ENCODE measurements at regions not wholly inside any gene's neighbourhood (a gene's known extent, or its start where the extent isn't known, plus 50 kb on each side); places are given as distances from the start of the nearest gene placed in this dataset.

GRCh38 chr2:103484906-103485305 lies 723.1 kb downstream of the TMEM182 start:
- Histone ChIP-seq H3K4me1 (replicated peaks in 1 of 2) (no peaks in the 10 kb centered on the region), H3K4me3 (no peak overlapping the region), H3K27ac (no peak overlapping the region)
- in situ Hi-C loops (cut with MboI; ENCODE audit: low pct_unique_long_range_greater_than_20kb in 2 of 9, low sequenced_read_pairs in 9 of 9, unreplicated experiment in 9 of 9), result no loop called here
- no peak for ATAC-seq (replicated peaks in 6 of 8)
- 0 to 100% (median 86%) methylated on average over 1 of the region's 1 CpG; no CpG with 5 or more reads in 4 of the 10 experiments for WGBS, 10 experiments

- in situ Hi-C loops (cut with MboI; ENCODE audit: low pct_unique_long_range_greater_than_20kb in 2 of 9, low sequenced_read_pairs in 9 of 9, unreplicated experiment in 9 of 9), result no loop called here
Observed at GRCh38 chr2:103496850-103497249, 735.0 kb downstream of the TMEM182 start.

GRCh38 chr2:103506812-103507211 lies 745.0 kb downstream of the TMEM182 start:
- Histone ChIP-seq H3K4me1 (replicated peaks in 1 of 2) (no peaks in the 10 kb centered on the region), H3K27ac (no peak overlapping the region), H3K4me3 (no peak overlapping the region)
- no peak for ATAC-seq (replicated peaks in 6 of 8)
- in situ Hi-C loops (cut with MboI; ENCODE audit: low pct_unique_long_range_greater_than_20kb in 2 of 9, low sequenced_read_pairs in 9 of 9, unreplicated experiment in 9 of 9), result no loop called here
- 0 to 100% (median 89%) methylated on average over 1 to 4 of the region's 4 CpGs; no CpG with 5 or more reads in 2 of the 10 experiments for WGBS, 10 experiments

More at GRCh38 chr2:103496850-103497249, 735.0 kb downstream of the TMEM182 start:
- no peak for ATAC-seq (replicated peaks in 6 of 8)
- H3K4me1 ChIP-seq (replicated peaks in 1 of 2), result no peaks in the 10 kb centered on the region
- no peak overlapping the region for H3K4me3 ChIP-seq
- no peak overlapping the region for H3K27ac ChIP-seq
- 0 to 100% (median 100%) methylated on average over 1 of the region's 1 CpG; no CpG with 5 or more reads in 2 of the 10 experiments for WGBS, 10 experiments

GRCh38 chr2:103512442-103512841 lies 750.6 kb downstream of the TMEM182 start:
- ATAC-seq (replicated peaks in 6 of 8), result no peak
- H3K4me3 ChIP-seq, result no peak overlapping the region
- in situ Hi-C loops (cut with MboI; ENCODE audit: low pct_unique_long_range_greater_than_20kb in 2 of 9, low sequenced_read_pairs in 9 of 9, unreplicated experiment in 9 of 9), result no loop called here
- H3K27ac ChIP-seq, result no peak overlapping the region
- no peaks in the 10 kb centered on the region for H3K4me1 ChIP-seq (replicated peaks in 1 of 2)

- no peak overlapping the region for H3K4me3 ChIP-seq
- ATAC-seq (replicated peaks in 6 of 8), result no peak
- in situ Hi-C loops (cut with MboI; ENCODE audit: low pct_unique_long_range_greater_than_20kb in 2 of 9, low sequenced_read_pairs in 9 of 9, unreplicated experiment in 9 of 9), result no loop called here
- 0 to 100% (median 86%) methylated on average over 1 of the region's 1 CpG for WGBS, 10 experiments
- peaks cover 7 to 13% of the 10 kb centered on the region in 2 donors for H3K4me1 ChIP-seq (replicated peaks in 1 of 2)
- no peak overlapping the region for H3K27ac ChIP-seq
Observed at GRCh38 chr2:103520547-103520946, 758.7 kb downstream of the TMEM182 start.

GRCh38 chr2:103525756-103526155 lies 763.9 kb downstream of the TMEM182 start:
- H3K4me1 ChIP-seq (replicated peaks in 1 of 2), result peaks cover 24 to 30% of the 10 kb centered on the region in 2 donors
- H3K27ac ChIP-seq, result no peak overlapping the region
- peak in 5 of 8 experiments; percentile 32 to 62 (median 41) for ATAC-seq (replicated peaks in 6 of 8)
- no peak overlapping the region for H3K4me3 ChIP-seq
- in situ Hi-C loops (cut with MboI; ENCODE audit: low pct_unique_long_range_greater_than_20kb in 2 of 9, low sequenced_read_pairs in 9 of 9, unreplicated experiment in 9 of 9), result no loop called here
- 0 to 70% (median 35%) methylated on average over 1 to 2 of the region's 2 CpGs; no CpG with 5 or more reads in 1 of the 10 experiments for WGBS, 10 experiments

GRCh38 chr2:103526757-103527156 lies 764.9 kb downstream of the TMEM182 start:
- H3K4me1 ChIP-seq (replicated peaks in 1 of 2), result peaks cover 25 to 30% of the 10 kb centered on the region in 2 donors
- WGBS, 10 experiments, result 8 to 100% (median 96%) methylated on average over 2 to 4 of the region's 9 CpGs; no CpG with 5 or more reads in 7 of the 10 experiments

GRCh38 chr2:103527278-103527677 lies 765.4 kb downstream of the TMEM182 start:
- in situ Hi-C loops (cut with MboI; ENCODE audit: low pct_unique_long_range_greater_than_20kb in 2 of 9, low sequenced_read_pairs in 9 of 9, unreplicated experiment in 9 of 9), result no loop called here
- Histone ChIP-seq H3K4me1 (replicated peaks in 1 of 2) (peaks cover 25 to 30% of the 10 kb centered on the region in 2 donors), H3K27ac (no peak overlapping the region), H3K4me3 (no peak overlapping the region)
- 20 to 100% (median 41%) methylated on average over 1 to 3 of the region's 3 CpGs; no CpG with 5 or more reads in 5 of the 10 experiments for WGBS, 10 experiments
- no peak for ATAC-seq (replicated peaks in 6 of 8)

More at GRCh38 chr2:103526757-103527156, 764.9 kb downstream of the TMEM182 start:
- in situ Hi-C loops (cut with MboI; ENCODE audit: low pct_unique_long_range_greater_than_20kb in 2 of 9, low sequenced_read_pairs in 9 of 9, unreplicated experiment in 9 of 9), result no loop called here
- Histone ChIP-seq H3K4me3 (no peak overlapping the region), H3K27ac (no peak overlapping the region)
- ATAC-seq (replicated peaks in 6 of 8), result no peak

- H3K4me1 ChIP-seq (replicated peaks in 1 of 2), result peaks cover 22 to 23% of the 10 kb centered on the region in 2 donors
- ATAC-seq (replicated peaks in 6 of 8), result peak in 5 of 8 experiments; percentile 52 to 92 (median 88)
- peak overlapping the region in 1 of 2 donors; percentile 49 for H3K27ac ChIP-seq
- 0 to 57% (median 30%) methylated on average over 1 to 4 of the region's 5 CpGs; no CpG with 5 or more reads in 2 of the 10 experiments for WGBS, 10 experiments
- in situ Hi-C loops (cut with MboI; ENCODE audit: low pct_unique_long_range_greater_than_20kb in 2 of 9, low sequenced_read_pairs in 9 of 9, unreplicated experiment in 9 of 9), result no loop called here
- no peak overlapping the region for H3K4me3 ChIP-seq
Observed at GRCh38 chr2:103529798-103530502, 768.1 kb downstream of the TMEM182 start.

- ATAC-seq (replicated peaks in 6 of 8), result no peak
- Histone ChIP-seq H3K4me1 (replicated peaks in 1 of 2) (no peaks in the 10 kb centered on the region), H3K4me3 (no peak overlapping the region), H3K27ac (no peak overlapping the region)
- in situ Hi-C loops (cut with MboI; ENCODE audit: low pct_unique_long_range_greater_than_20kb in 2 of 9, low sequenced_read_pairs in 9 of 9, unreplicated experiment in 9 of 9), result no loop called here
- 0 to 91% (median 80%) methylated on average over 1 to 3 of the region's 3 CpGs; no CpG with 5 or more reads in 1 of the 10 experiments for WGBS, 10 experiments
Observed at GRCh38 chr2:103552775-103553174, 790.9 kb downstream of the TMEM182 start.

GRCh38 chr2:103594823-103595222 lies 833.0 kb downstream of the TMEM182 start:
- ATAC-seq (replicated peaks in 6 of 8), result no peak
- no peak overlapping the region for H3K27ac ChIP-seq
- H3K4me1 ChIP-seq (replicated peaks in 1 of 2), result no peaks in the 10 kb centered on the region
- 0 to 100% (median 86%) methylated on average over 1 to 2 of the region's 3 CpGs; no CpG with 5 or more reads in 7 of the 10 experiments for WGBS, 10 experiments
- H3K4me3 ChIP-seq, result no peak overlapping the region
- in situ Hi-C loops (cut with MboI; ENCODE audit: low pct_unique_long_range_greater_than_20kb in 2 of 9, low sequenced_read_pairs in 9 of 9, unreplicated experiment in 9 of 9), result no loop called here

GRCh38 chr2:103605071-103605780 lies 843.4 kb downstream of the TMEM182 start:
- in situ Hi-C loops (cut with MboI; ENCODE audit: low pct_unique_long_range_greater_than_20kb in 2 of 9, low sequenced_read_pairs in 9 of 9, unreplicated experiment in 9 of 9), result no loop called here
- Histone ChIP-seq H3K4me3 (no peak overlapping the region), H3K27ac (no peak overlapping the region), H3K4me1 (replicated peaks in 1 of 2) (peaks cover 0 to 5% of the 10 kb centered on the region in 2 donors)
- 4 to 94% (median 78%) methylated on average over 2 to 7 of the region's 7 CpGs for WGBS, 10 experiments
- ATAC-seq (replicated peaks in 6 of 8), result peak in 1 of 8 experiments; percentile 25

GRCh38 chr2:103615611-103616105 lies 853.8 kb downstream of the TMEM182 start:
- Histone ChIP-seq H3K27ac (no peak overlapping the region), H3K4me3 (no peak overlapping the region), H3K4me1 (replicated peaks in 1 of 2) (no peaks in the 10 kb centered on the region)
- in situ Hi-C loops (cut with MboI; ENCODE audit: low pct_unique_long_range_greater_than_20kb in 2 of 9, low sequenced_read_pairs in 9 of 9, unreplicated experiment in 9 of 9), result no loop called here
- no peak for ATAC-seq (replicated peaks in 6 of 8)
- 0 to 95% (median 55%) methylated on average over 1 to 4 of the region's 5 CpGs; no CpG with 5 or more reads in 4 of the 10 experiments for WGBS, 10 experiments
